ENCODE measurements at regions not wholly inside any gene's neighbourhood (a gene's known extent, or its start where the extent isn't known, plus 50 kb on each side); places are given as distances from the start of the nearest gene placed in this dataset.
"Not testable (repeated sequence)": the region's sequence is repeated elsewhere in the genome, so short reads cannot be mapped to it uniquely, and the experiment has no call there.

GRCh38 chr17:20633268-20634059 is 53.9 kb downstream of the CDRT15L2 start:
- DNase-seq (ENCODE audit: low spot score), result not testable (repeated sequence)

- DNase-seq (ENCODE audit: low spot score), result not testable (repeated sequence)
These were observed 60.6 kb downstream of the CDRT15L2 start for GRCh38 chr17:20640147-20640546.

- DNase-seq (ENCODE audit: low spot score), result not testable (repeated sequence)
These were observed 67.2 kb downstream of the CDRT15L2 start for GRCh38 chr17:20646661-20647272.

- not testable (repeated sequence) for DNase-seq (ENCODE audit: low spot score)
These were observed 69.7 kb downstream of the CDRT15L2 start for GRCh38 chr17:20649097-20649767.

- DNase-seq (ENCODE audit: low spot score), result not testable (repeated sequence)
These were observed 71.5 kb downstream of the CDRT15L2 start for GRCh38 chr17:20651022-20651421.

GRCh38 chr17:20651736-20652135 is 72.2 kb downstream of the CDRT15L2 start:
- DNase-seq (ENCODE audit: low spot score), result not testable (repeated sequence)

- not testable (repeated sequence) for DNase-seq (ENCODE audit: low spot score)
These were observed 73.9 kb downstream of the CDRT15L2 start for GRCh38 chr17:20653391-20653790.

- not testable (repeated sequence) for DNase-seq (ENCODE audit: low spot score)
These were observed 74.6 kb downstream of the CDRT15L2 start for GRCh38 chr17:20654114-20654513.

GRCh38 chr17:20654575-20654974 is 75.1 kb downstream of the CDRT15L2 start:
- not testable (repeated sequence) for DNase-seq (ENCODE audit: low spot score)

GRCh38 chr17:20665103-20665955 is 85.8 kb downstream of the CDRT15L2 start:
- not testable (repeated sequence) for DNase-seq (ENCODE audit: low spot score)

GRCh38 chr17:20666689-20667088 is 87.2 kb downstream of the CDRT15L2 start:
- DNase-seq (ENCODE audit: low spot score), result not testable (repeated sequence)

- DNase-seq (ENCODE audit: low spot score), result not testable (repeated sequence)
These were observed 88.2 kb downstream of the CDRT15L2 start for GRCh38 chr17:20667712-20668111.

GRCh38 chr17:20668316-20668715 is 88.8 kb downstream of the CDRT15L2 start:
- DNase-seq (ENCODE audit: low spot score), result not testable (repeated sequence)

- DNase-seq (ENCODE audit: low spot score), result not testable (repeated sequence)
These were observed 89.3 kb downstream of the CDRT15L2 start for GRCh38 chr17:20668868-20669267.

- not testable (repeated sequence) for DNase-seq (ENCODE audit: low spot score)
These were observed 91.0 kb downstream of the CDRT15L2 start for GRCh38 chr17:20670506-20670905.

GRCh38 chr17:20674374-20674773 is 94.8 kb downstream of the CDRT15L2 start:
- not testable (repeated sequence) for DNase-seq (ENCODE audit: low spot score)

- not testable (repeated sequence) for DNase-seq (ENCODE audit: low spot score)
These were observed 96.2 kb downstream of the CDRT15L2 start for GRCh38 chr17:20675707-20676106.

- DNase-seq (ENCODE audit: low spot score), result not testable (repeated sequence)
These were observed 97.1 kb downstream of the CDRT15L2 start for GRCh38 chr17:20676656-20677055.

- not testable (repeated sequence) for DNase-seq (ENCODE audit: low spot score)
These were observed 97.9 kb downstream of the CDRT15L2 start for GRCh38 chr17:20677469-20677868.

- DNase-seq (ENCODE audit: low spot score), result not testable (repeated sequence)
These were observed 98.9 kb downstream of the CDRT15L2 start for GRCh38 chr17:20678424-20678823.

Data from pons (tissue), 1 donor.